ENCODE measurements at regions not wholly inside any gene's neighbourhood (a gene's known extent, or its start where the extent isn't known, plus 50 kb on each side); places are given as distances from the start of the nearest gene placed in this dataset.

GRCh38 chr2:103179798-103180197, 418.0 kb downstream of the TMEM182 start:
- TF ChIP-seq CTCF (conservative IDR thresholded peaks at IDR 0.05; ENCODE audit: low read length) (no peak), EZH2phosphoT487 (IDR thresholded peaks at IDR 0.05; ENCODE audit: borderline replicate concordance) (no peak)
